ENCODE measurements at regions not wholly inside any gene's neighbourhood (a gene's known extent, or its start where the extent isn't known, plus 50 kb on each side); places are given as distances from the start of the nearest gene placed in this dataset.

DNA sequence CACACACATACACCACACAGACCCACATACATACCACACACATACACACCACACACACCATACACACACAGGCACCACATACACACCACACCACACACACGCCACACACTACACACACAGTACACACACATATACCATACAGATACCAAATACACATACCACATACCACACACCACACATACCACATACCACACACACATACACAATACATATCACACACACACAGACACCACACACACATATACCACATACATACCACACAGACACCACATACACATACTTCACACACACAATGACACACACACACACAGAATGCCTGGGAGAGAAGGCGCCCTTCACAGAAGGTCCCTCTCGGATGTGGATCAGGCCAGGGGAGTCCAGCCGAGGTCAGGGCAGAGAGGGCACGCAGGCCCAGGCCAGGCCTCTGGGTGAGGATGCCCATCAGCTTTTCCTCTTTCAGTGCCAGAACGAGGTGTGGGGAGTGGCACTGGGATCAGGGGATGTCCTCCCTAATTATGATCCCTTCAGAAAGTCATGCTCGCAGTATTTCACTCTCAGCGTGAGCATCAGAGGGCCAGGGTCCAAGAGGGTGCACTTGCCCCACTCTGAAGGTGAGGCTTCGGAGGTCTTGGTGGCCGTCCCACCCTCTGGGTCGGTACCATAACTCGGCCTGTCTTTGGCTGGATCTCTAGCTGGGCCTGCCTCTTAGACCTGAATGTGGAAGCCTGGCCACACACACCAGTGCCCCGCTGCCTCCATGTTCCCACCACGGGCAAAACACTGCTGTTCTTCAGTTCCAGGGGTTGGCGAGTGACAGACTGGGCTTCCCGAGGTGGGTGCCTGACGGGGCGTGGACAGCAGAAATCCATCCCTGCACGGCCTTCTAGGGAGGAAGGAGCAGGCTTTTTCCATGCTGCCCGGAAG lies 70.6 kb upstream of the ODC1 start:
- in situ Hi-C loops (cut with HindIII; ENCODE audit: low pct_unique_long_range_greater_than_20kb, low sequenced_read_pairs) (no loop called here), intact Hi-C loops (cut with micrococcal nuclease; ENCODE audit: unreplicated experiment) (no loop called here)
- Histone ChIP-seq H3K27me3 (ENCODE audit: control insufficient read depth, insufficient read depth, low read length) (no peaks in the 10 kb centered on the region), H3K4me1 (ENCODE audit: control insufficient read depth, insufficient read depth, low read length) (no peaks in the 10 kb centered on the region), H3K4me3 (ENCODE audit: low read depth in 2 of 2, low read length in 2 of 2) (no peak overlapping the region), H3K27ac (ENCODE audit: low read length) (no peak overlapping the region), H3K36me3 (ENCODE audit: control insufficient read depth, insufficient read depth, low read length) (no peaks in the 10 kb centered on the region), H3K9me3 (ENCODE audit: control insufficient read depth, insufficient read depth, low read depth, low read length) (peaks cover 13% of the 10 kb centered on the region)
- ATAC-seq, result no peak
- no peak for DNase-seq (ENCODE audit: low read depth, low spot score)
- ChIA-PET POLR2A (no interaction called here), CTCF (no interaction called here)
- no peak for TF ChIP-seq TCF7L2 (IDR thresholded peaks at IDR 0.05; ENCODE audit: low read depth, low read length)
- no peak for TF ChIP-seq REST (IDR thresholded peaks at IDR 0.05; ENCODE audit: insufficient read depth in 1 of 2, low read depth in 2 of 2, low read length in 1 of 2)
- no peak for TF ChIP-seq POLR2AphosphoS5 (IDR thresholded peaks at IDR 0.05; ENCODE audit: low read depth, low read length)
- TF ChIP-seq SIN3A (IDR thresholded peaks at IDR 0.05; ENCODE audit: borderline replicate concordance, insufficient read depth, low read depth, low read length), result no peak
- TF ChIP-seq, protein P1, sequence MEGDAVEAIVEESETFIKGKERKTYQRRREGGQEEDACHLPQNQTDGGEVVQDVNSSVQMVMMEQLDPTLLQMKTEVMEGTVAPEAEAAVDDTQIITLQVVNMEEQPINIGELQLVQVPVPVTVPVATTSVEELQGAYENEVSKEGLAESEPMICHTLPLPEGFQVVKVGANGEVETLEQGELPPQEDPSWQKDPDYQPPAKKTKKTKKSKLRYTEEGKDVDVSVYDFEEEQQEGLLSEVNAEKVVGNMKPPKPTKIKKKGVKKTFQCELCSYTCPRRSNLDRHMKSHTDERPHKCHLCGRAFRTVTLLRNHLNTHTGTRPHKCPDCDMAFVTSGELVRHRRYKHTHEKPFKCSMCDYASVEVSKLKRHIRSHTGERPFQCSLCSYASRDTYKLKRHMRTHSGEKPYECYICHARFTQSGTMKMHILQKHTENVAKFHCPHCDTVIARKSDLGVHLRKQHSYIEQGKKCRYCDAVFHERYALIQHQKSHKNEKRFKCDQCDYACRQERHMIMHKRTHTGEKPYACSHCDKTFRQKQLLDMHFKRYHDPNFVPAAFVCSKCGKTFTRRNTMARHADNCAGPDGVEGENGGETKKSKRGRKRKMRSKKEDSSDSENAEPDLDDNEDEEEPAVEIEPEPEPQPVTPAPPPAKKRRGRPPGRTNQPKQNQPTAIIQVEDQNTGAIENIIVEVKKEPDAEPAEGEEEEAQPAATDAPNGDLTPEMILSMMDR (IDR thresholded peaks at IDR 0.05), result no peak
- BruUV-seq (replicated peaks), result no TSS peak

- in situ Hi-C loops (cut with HindIII; ENCODE audit: low pct_unique_long_range_greater_than_20kb, low sequenced_read_pairs) (no loop called here), intact Hi-C loops (cut with micrococcal nuclease; ENCODE audit: unreplicated experiment) (no loop called here)
- H3K27ac ChIP-seq (ENCODE audit: low read length), result no peak overlapping the region
- TF ChIP-seq POLR2AphosphoS5 (IDR thresholded peaks at IDR 0.05; ENCODE audit: low read depth, low read length), result no peak
- TF ChIP-seq, protein P1 (IDR thresholded peaks at IDR 0.05), result no peak
- no peak for TF ChIP-seq REST (IDR thresholded peaks at IDR 0.05; ENCODE audit: insufficient read depth in 1 of 2, low read depth in 2 of 2, low read length in 1 of 2)
- TF ChIP-seq TCF7L2 (IDR thresholded peaks at IDR 0.05; ENCODE audit: low read depth, low read length), result no peak
- TF ChIP-seq SIN3A (IDR thresholded peaks at IDR 0.05; ENCODE audit: borderline replicate concordance, insufficient read depth, low read depth, low read length), result no peak
- DNase-seq (ENCODE audit: low read depth, low spot score) (no peak), ATAC-seq (no peak)
- H3K9me3 ChIP-seq (ENCODE audit: control insufficient read depth, insufficient read depth, low read depth, low read length), result peaks cover 13% of the 10 kb centered on the region
- no peaks in the 10 kb centered on the region for H3K27me3 ChIP-seq (ENCODE audit: control insufficient read depth, insufficient read depth, low read length)
- H3K4me1 ChIP-seq (ENCODE audit: control insufficient read depth, insufficient read depth, low read length), result no peaks in the 10 kb centered on the region
- no TSS peak for BruUV-seq (replicated peaks)
- no peaks in the 10 kb centered on the region for H3K36me3 ChIP-seq (ENCODE audit: control insufficient read depth, insufficient read depth, low read length)
- ChIA-PET POLR2A (no interaction called here), CTCF (no interaction called here)
- H3K4me3 ChIP-seq (ENCODE audit: low read depth in 2 of 2, low read length in 2 of 2), result no peak overlapping the region
Observed at GRCh38 chr2:10517351-10518043, 69.4 kb upstream of the ODC1 start.
